Loucy (cell line): ENCODE measurements at regions not wholly inside any gene's neighbourhood (a gene's known extent, or its start where the extent isn't known, plus 50 kb on each side); places are given as distances from the start of the nearest gene placed in this dataset.

Experiments used
- H2AFZ ChIP-seq: fragments of 200-600 bp; sonication (generic); 2 replicates; pipeline ENCODE4 v1.6.0; 2016; ENCODE audit warnings: antibody characterized with exemption, mild to moderate bottlenecking, low read length, moderate library complexity
- H3F3A ChIP-seq: fragments of 200-600 bp; 2 replicates; pipeline ENCODE4 v1.6.0; 2016; ENCODE audit warnings: antibody characterized with exemption, low read depth, mild to moderate bottlenecking
- H3K27me3 ChIP-seq: fragments of 200-600 bp; sonication (generic); 2 replicates; pipeline ENCODE4 v1.6.1; 2014; ENCODE audit warnings: low read length, mild to moderate bottlenecking; ENCODE audit not compliant: insufficient read depth, poor library complexity, severe bottlenecking
- H3K36me3 ChIP-seq: fragments of 200-600 bp; sonication (generic); 2 replicates; pipeline ENCODE4 v1.6.1; 2016; ENCODE audit warnings: low read length; ENCODE audit not compliant: insufficient read depth
- H3K4me1 ChIP-seq: fragments of 200-600 bp; sonication (generic); 2 replicates; pipeline ENCODE4 v1.5.1; 2014; ENCODE audit warnings: low read length, mild to moderate bottlenecking; ENCODE audit not compliant: insufficient read depth, poor library complexity, severe bottlenecking
- H3K4me2 ChIP-seq: fragments of 200-600 bp; sonication (generic); 2 replicates; pipeline ENCODE4 v1.6.0; 2014; ENCODE audit warnings: antibody characterized with exemption, low read length, low read depth, mild to moderate bottlenecking; ENCODE audit not compliant: poor library complexity, severe bottlenecking
- H3K4me3 ChIP-seq: fragments of 200-600 bp; sonication (generic); 2 replicates; pipeline ENCODE4 v1.5.1; 2014; ENCODE audit warnings: low read length, mild to moderate bottlenecking, mixed read lengths; ENCODE audit not compliant: poor library complexity, severe bottlenecking
- H3K79me2 ChIP-seq: fragments of 200-600 bp; sonication (generic); 2 replicates; pipeline ENCODE4 v1.6.1; 2014; ENCODE audit warnings: low read length; ENCODE audit not compliant: insufficient read depth
- H3K9ac ChIP-seq: fragments of 200-600 bp; sonication (generic); 2 replicates; pipeline ENCODE4 v1.6.0; 2014; ENCODE audit warnings: mild to moderate bottlenecking, low read depth, low read length, moderate library complexity; ENCODE audit not compliant: poor library complexity, severe bottlenecking
- H3K9me2 ChIP-seq: fragments of 200-600 bp; sonication (generic); replicated peaks from 2 replicates; pipeline ENCODE4 v1.6.1; 2016; ENCODE audit warnings: low read depth, low read length, mixed read lengths
- H3K9me3 ChIP-seq: fragments of 200-600 bp; sonication (generic); 2 replicates; pipeline ENCODE4 v1.6.1; 2014; ENCODE audit warnings: mild to moderate bottlenecking, antibody characterized with exemption, low read length, low read depth; ENCODE audit not compliant: insufficient read depth
- H4K20me1 ChIP-seq: fragments of 200-600 bp; sonication (generic); 2 replicates; pipeline ENCODE4 v1.6.0; 2014; ENCODE audit warnings: antibody characterized with exemption, low read length, mild to moderate bottlenecking; ENCODE audit not compliant: insufficient read depth, poor library complexity, severe bottlenecking
- CTCF ChIP-seq: fragments of 200-600 bp; sonication (generic); conservative IDR thresholded peaks from 2 replicates; pipeline ENCODE4 v1.5.1; 2014; ENCODE audit warnings: mild to moderate bottlenecking, antibody characterized with exemption, low read length
- EZH2phosphoT487 ChIP-seq: fragments of 200-600 bp; IDR thresholded peaks from 2 replicates; pipeline ENCODE4 v1.6.1; 2018; ENCODE audit warnings: antibody characterized with exemption, mild to moderate bottlenecking, moderate library complexity, borderline replicate concordance

- Histone ChIP-seq H3K4me3 (no peak overlapping the region), H4K20me1 (no peaks in the 10 kb centered on the region), H3K4me1 (no peaks in the 10 kb centered on the region), H3K9ac (no peak overlapping the region), H2AFZ (no peak overlapping the region), H3K79me2 (no peaks in the 10 kb centered on the region), H3F3A (no peaks in the 10 kb centered on the region), H3K9me3 (no peaks in the 10 kb centered on the region), H3K4me2 (no peak overlapping the region), H3K36me3 (no peaks in the 10 kb centered on the region), H3K27me3 (no peaks in the 10 kb centered on the region), H3K9me2 (no peaks in the 10 kb centered on the region)
- TF ChIP-seq CTCF (no peak), EZH2phosphoT487 (no peak)
Observed at GRCh38 chr16:63606778-63607177, 1515.1 kb downstream of the CDH11 start.

GRCh38 chr16:63602206-63602927, 1519.5 kb downstream of the CDH11 start:
- no peak overlapping the region for H2AFZ ChIP-seq
- H3F3A ChIP-seq, result no peaks in the 10 kb centered on the region
- no peaks in the 10 kb centered on the region for H3K9me2 ChIP-seq
- no peak overlapping the region for H3K9ac ChIP-seq
- TF ChIP-seq EZH2phosphoT487, result no peak
- no peak for TF ChIP-seq CTCF
- H3K36me3 ChIP-seq, result no peaks in the 10 kb centered on the region
- H3K27me3 ChIP-seq, result no peaks in the 10 kb centered on the region
- no peaks in the 10 kb centered on the region for H3K79me2 ChIP-seq
- H3K4me3 ChIP-seq, result no peak overlapping the region
- H4K20me1 ChIP-seq, result no peaks in the 10 kb centered on the region
- no peaks in the 10 kb centered on the region for H3K4me1 ChIP-seq
- no peaks in the 10 kb centered on the region for H3K9me3 ChIP-seq
- H3K4me2 ChIP-seq, result no peak overlapping the region

GRCh38 chr16:63596716-63597115, 1525.1 kb downstream of the CDH11 start:
- TF ChIP-seq EZH2phosphoT487 (no peak), CTCF (no peak)
- no peaks in the 10 kb centered on the region for H3K4me1 ChIP-seq
- H2AFZ ChIP-seq, result no peak overlapping the region
- H3K9ac ChIP-seq, result no peak overlapping the region
- H3F3A ChIP-seq, result no peaks in the 10 kb centered on the region
- H3K4me2 ChIP-seq, result no peak overlapping the region
- H4K20me1 ChIP-seq, result no peaks in the 10 kb centered on the region
- H3K9me3 ChIP-seq, result no peaks in the 10 kb centered on the region
- H3K27me3 ChIP-seq, result no peaks in the 10 kb centered on the region
- no peaks in the 10 kb centered on the region for H3K9me2 ChIP-seq
- H3K79me2 ChIP-seq, result no peaks in the 10 kb centered on the region
- no peaks in the 10 kb centered on the region for H3K36me3 ChIP-seq
- H3K4me3 ChIP-seq, result no peak overlapping the region
